ENCODE measurements at regions not wholly inside any gene's neighbourhood (a gene's known extent, or its start where the extent isn't known, plus 50 kb on each side); places are given as distances from the start of the nearest gene placed in this dataset.

GRCh38 chr9:108356806-108357205 lies 499.0 kb downstream of the ACTL7B start:
- Histone ChIP-seq H3K4me3 (no peak overlapping the region), H3K9me3 (ENCODE audit: low read depth) (no peaks in the 10 kb centered on the region), H3K36me3 (no peaks in the 10 kb centered on the region), H3K27me3 (no peaks in the 10 kb centered on the region), H3K4me1 (ENCODE audit: low read depth) (no peaks in the 10 kb centered on the region), H3K27ac (no peak overlapping the region)
- no peak for DNase-seq (ENCODE audit: low read depth in 1 of 2, low spot score in 1 of 2)
- no peak for TF ChIP-seq CTCF (IDR thresholded peaks at IDR 0.05; ENCODE audit: low read depth, low read length)

GRCh38 chr9:108351571-108351970 lies 504.2 kb downstream of the ACTL7B start:
- H3K36me3 ChIP-seq: no peaks in the 10 kb centered on the region
- no peak for TF ChIP-seq CTCF (IDR thresholded peaks at IDR 0.05; ENCODE audit: low read depth, low read length)
- H3K4me3 ChIP-seq: no peak overlapping the region
- DNase-seq (ENCODE audit: low read depth in 1 of 2, low spot score in 1 of 2): no peak
- no peaks in the 10 kb centered on the region for H3K27me3 ChIP-seq
- no peaks in the 10 kb centered on the region for H3K9me3 ChIP-seq (ENCODE audit: low read depth)
- H3K4me1 ChIP-seq (ENCODE audit: low read depth): no peaks in the 10 kb centered on the region
- no peak overlapping the region for H3K27ac ChIP-seq

DNA sequence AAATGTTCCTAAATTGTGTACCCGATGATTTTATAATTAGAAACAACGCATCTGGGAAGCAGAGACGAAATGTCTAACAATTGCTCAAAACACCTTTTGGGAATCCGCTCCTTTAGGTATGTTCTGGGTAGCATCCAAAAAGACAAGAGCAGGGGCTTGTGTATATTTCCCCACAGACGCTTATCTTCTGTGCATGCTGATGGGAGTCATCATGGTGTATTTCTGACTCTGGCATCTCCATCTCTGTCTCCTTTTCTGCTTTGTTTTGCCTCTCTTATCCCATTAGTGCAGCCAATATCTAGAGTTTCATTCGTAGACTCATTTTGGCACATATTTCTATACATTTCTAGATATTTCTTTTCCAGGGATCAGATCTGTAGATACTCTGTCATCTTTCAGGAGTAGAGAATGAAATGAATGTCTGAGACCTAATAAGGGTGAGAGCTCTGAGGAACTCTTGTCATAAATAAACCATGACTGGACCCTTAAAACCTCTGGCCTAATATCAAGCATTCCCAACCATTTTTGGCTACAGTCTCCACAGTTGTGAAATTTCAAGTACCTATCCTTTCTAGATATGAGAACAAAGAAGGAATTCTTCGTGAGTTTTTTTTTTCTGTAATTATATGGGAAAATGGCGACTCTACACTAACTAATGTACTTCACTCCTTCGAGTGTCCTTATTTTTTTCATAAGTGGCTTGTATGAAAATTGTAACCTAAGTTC lies 508.2 kb downstream of the ACTL7B start:
- H3K4me1 ChIP-seq (ENCODE audit: low read depth): no peaks in the 10 kb centered on the region
- H3K9me3 ChIP-seq (ENCODE audit: low read depth): no peaks in the 10 kb centered on the region
- H3K36me3 ChIP-seq: no peaks in the 10 kb centered on the region
- peak in 1 of 2 donors; percentile 19 for DNase-seq (ENCODE audit: low read depth in 1 of 2, low spot score in 1 of 2)
- H3K27ac ChIP-seq: no peak overlapping the region
- no peak for TF ChIP-seq CTCF (IDR thresholded peaks at IDR 0.05; ENCODE audit: low read depth, low read length)
- H3K27me3 ChIP-seq: no peaks in the 10 kb centered on the region
- no peak overlapping the region for H3K4me3 ChIP-seq

GRCh38 chr9:108345826-108346225 lies 510.0 kb downstream of the ACTL7B start:
- TF ChIP-seq CTCF (IDR thresholded peaks at IDR 0.05; ENCODE audit: low read depth, low read length): no peak
- H3K4me1 ChIP-seq (ENCODE audit: low read depth): no peaks in the 10 kb centered on the region
- H3K4me3 ChIP-seq: no peak overlapping the region
- DNase-seq (ENCODE audit: low read depth in 1 of 2, low spot score in 1 of 2): no peak
- H3K27me3 ChIP-seq: no peaks in the 10 kb centered on the region
- no peaks in the 10 kb centered on the region for H3K9me3 ChIP-seq (ENCODE audit: low read depth)
- H3K27ac ChIP-seq: no peak overlapping the region
- no peaks in the 10 kb centered on the region for H3K36me3 ChIP-seq

DNA sequence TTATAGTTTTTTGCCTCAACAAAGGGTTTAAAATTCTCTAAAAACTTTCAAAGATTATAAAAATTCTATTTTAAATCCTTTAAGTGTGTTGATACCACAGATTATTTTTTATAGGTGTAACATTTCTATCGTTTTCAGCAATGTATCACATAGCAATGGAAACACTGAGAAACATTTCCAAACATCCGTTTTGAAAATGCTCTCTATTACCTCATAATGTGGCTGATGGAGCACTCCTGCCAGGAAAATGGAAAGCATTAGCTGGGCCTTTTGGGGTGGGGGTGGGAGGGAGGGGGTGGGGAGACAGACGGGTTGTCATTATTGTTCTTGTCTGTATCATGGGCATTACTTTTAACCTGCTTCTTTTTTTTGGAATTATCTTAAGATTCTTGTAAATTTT lies 516.5 kb downstream of the ACTL7B start:
- Histone ChIP-seq H3K9me3 (ENCODE audit: low read depth) (no peaks in the 10 kb centered on the region), H3K36me3 (no peaks in the 10 kb centered on the region), H3K4me3 (no peak overlapping the region), H3K4me1 (ENCODE audit: low read depth) (no peaks in the 10 kb centered on the region), H3K27ac (no peak overlapping the region), H3K27me3 (no peaks in the 10 kb centered on the region)
- DNase-seq (ENCODE audit: low read depth in 1 of 2, low spot score in 1 of 2): no peak
- TF ChIP-seq CTCF (IDR thresholded peaks at IDR 0.05; ENCODE audit: low read depth, low read length): no peak
